ENCODE measurements at regions not wholly inside any gene's neighbourhood (a gene's known extent, or its start where the extent isn't known, plus 50 kb on each side); places are given as distances from the start of the nearest gene placed in this dataset.

- H3K27me3 ChIP-seq (ENCODE audit: insufficient read depth, low read depth, severe bottlenecking): no peaks in the 10 kb centered on the region
- H3K4me3 ChIP-seq (ENCODE audit: low read depth, low read length): no peak overlapping the region
- no peak for DNase-seq
- TF ChIP-seq CTCF (IDR thresholded peaks at IDR 0.05; ENCODE audit: low read depth, low read length): no peak
- no peaks in the 10 kb centered on the region for H3K36me3 ChIP-seq
- H3K9me3 ChIP-seq (ENCODE audit: severe bottlenecking): no peaks in the 10 kb centered on the region
- H3K27ac ChIP-seq: no peak overlapping the region
These were observed 155.2 kb downstream of the IRS1 start for GRCh38 chr2:226644399-226644865.

DNA sequence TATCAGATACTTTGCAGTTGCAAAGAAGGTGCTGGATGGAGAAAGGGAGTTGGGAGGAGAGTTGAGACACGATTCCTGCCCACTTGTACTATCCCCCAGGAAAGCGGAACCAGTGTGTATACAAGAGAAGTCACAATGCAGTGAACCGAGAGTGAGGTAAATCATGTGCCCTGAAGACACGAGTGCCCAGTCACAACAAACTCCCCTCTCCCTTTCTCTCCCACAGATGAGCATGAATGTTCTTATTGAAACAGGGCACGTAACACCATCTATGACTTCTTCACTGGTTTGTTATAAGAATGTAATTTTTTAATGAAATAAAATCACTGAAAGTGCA lies 155.7 kb downstream of the IRS1 start:
- no peaks in the 10 kb centered on the region for H3K27me3 ChIP-seq (ENCODE audit: insufficient read depth, low read depth, severe bottlenecking)
- H3K36me3 ChIP-seq: no peaks in the 10 kb centered on the region
- no peak overlapping the region for H3K4me3 ChIP-seq (ENCODE audit: low read depth, low read length)
- no peak for DNase-seq
- no peaks in the 10 kb centered on the region for H3K9me3 ChIP-seq (ENCODE audit: severe bottlenecking)
- no peak for TF ChIP-seq CTCF (IDR thresholded peaks at IDR 0.05; ENCODE audit: low read depth, low read length)
- no peak overlapping the region for H3K27ac ChIP-seq

GRCh38 chr2:226643030-226643945 lies 156.3 kb downstream of the IRS1 start:
- no peak overlapping the region for H3K27ac ChIP-seq
- no peak for DNase-seq
- H3K36me3 ChIP-seq: no peaks in the 10 kb centered on the region
- no peaks in the 10 kb centered on the region for H3K9me3 ChIP-seq (ENCODE audit: severe bottlenecking)
- no peaks in the 10 kb centered on the region for H3K27me3 ChIP-seq (ENCODE audit: insufficient read depth, low read depth, severe bottlenecking)
- TF ChIP-seq CTCF (IDR thresholded peaks at IDR 0.05; ENCODE audit: low read depth, low read length): no peak
- no peak overlapping the region for H3K4me3 ChIP-seq (ENCODE audit: low read depth, low read length)

- Histone ChIP-seq H3K27me3 (ENCODE audit: insufficient read depth, low read depth, severe bottlenecking) (no peaks in the 10 kb centered on the region), H3K9me3 (ENCODE audit: severe bottlenecking) (no peaks in the 10 kb centered on the region), H3K4me3 (ENCODE audit: low read depth, low read length) (no peak overlapping the region), H3K27ac (no peak overlapping the region), H3K36me3 (no peaks in the 10 kb centered on the region)
- TF ChIP-seq CTCF (IDR thresholded peaks at IDR 0.05; ENCODE audit: low read depth, low read length): no peak
- no peak for DNase-seq
These were observed 158.6 kb downstream of the IRS1 start for GRCh38 chr2:226641008-226641407.

DNA sequence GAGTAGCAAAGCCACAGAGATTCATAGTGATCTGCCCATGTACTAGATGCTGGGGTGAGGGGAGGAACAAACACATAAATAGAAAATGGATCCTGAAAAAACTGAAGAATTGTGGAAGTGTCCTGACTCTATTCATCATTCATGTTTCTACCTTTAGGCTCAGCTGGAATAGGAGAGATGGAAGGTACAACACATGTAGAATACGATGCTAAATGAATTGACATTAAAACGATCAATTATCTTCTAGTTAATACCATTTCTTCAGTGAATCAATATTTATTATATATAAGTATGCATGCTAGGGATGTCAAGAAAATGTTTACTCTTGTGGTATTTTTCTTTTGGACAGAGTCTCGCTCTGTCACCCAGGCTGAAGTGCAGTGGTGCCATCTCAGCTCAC lies 159.1 kb downstream of the IRS1 start:
- Histone ChIP-seq H3K4me3 (ENCODE audit: low read depth, low read length) (no peak overlapping the region), H3K9me3 (ENCODE audit: severe bottlenecking) (no peaks in the 10 kb centered on the region), H3K27me3 (ENCODE audit: insufficient read depth, low read depth, severe bottlenecking) (no peaks in the 10 kb centered on the region), H3K27ac (no peak overlapping the region), H3K36me3 (no peaks in the 10 kb centered on the region)
- TF ChIP-seq CTCF (IDR thresholded peaks at IDR 0.05; ENCODE audit: low read depth, low read length): no peak
- DNase-seq: no peak

DNA sequence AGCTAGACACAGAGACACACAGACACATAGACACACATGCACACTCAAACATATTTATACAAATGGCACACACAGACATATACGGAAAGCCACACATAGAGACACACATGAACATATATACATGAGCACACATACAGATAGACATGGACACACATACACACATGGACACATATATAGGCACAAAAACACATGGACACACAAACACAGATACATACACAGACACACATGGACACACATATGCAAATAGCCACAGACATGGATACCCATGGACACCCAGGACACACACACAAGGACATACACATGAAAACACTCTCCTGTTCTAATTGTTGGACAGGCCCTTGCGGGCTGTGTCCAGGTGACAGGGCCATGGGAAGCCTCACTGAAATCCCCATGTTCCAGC lies 160.1 kb downstream of the IRS1 start:
- H3K9me3 ChIP-seq (ENCODE audit: severe bottlenecking): no peaks in the 10 kb centered on the region
- H3K27ac ChIP-seq: no peak overlapping the region
- DNase-seq: no peak
- H3K36me3 ChIP-seq: no peaks in the 10 kb centered on the region
- TF ChIP-seq CTCF (IDR thresholded peaks at IDR 0.05; ENCODE audit: low read depth, low read length): no peak
- no peak overlapping the region for H3K4me3 ChIP-seq (ENCODE audit: low read depth, low read length)
- H3K27me3 ChIP-seq (ENCODE audit: insufficient read depth, low read depth, severe bottlenecking): no peaks in the 10 kb centered on the region

All from WERI-Rb-1 (cell line).